ENCODE measurements at regions not wholly inside any gene's neighbourhood (a gene's known extent, or its start where the extent isn't known, plus 50 kb on each side); places are given as distances from the start of the nearest gene placed in this dataset.

- peak overlapping the region; percentile 40 to 61 for H3K4me3 ChIP-seq (ENCODE audit: low read depth in 1 of 2, low read length in 2 of 2)
- H3K27ac ChIP-seq (ENCODE audit: low read depth, low read length), result no peak overlapping the region
- H3K9me3 ChIP-seq (ENCODE audit: control insufficient read depth in 1 of 2, low read length in 2 of 2), result no peaks in the 10 kb centered on the region
- no peaks in the 10 kb centered on the region for H3K4me1 ChIP-seq (ENCODE audit: control insufficient read depth in 1 of 2, insufficient read depth in 2 of 2, low read length in 2 of 2)
- no peak overlapping the region for H3K9ac ChIP-seq (ENCODE audit: low read depth in 1 of 2, low read length in 2 of 2)
- H3K27me3 ChIP-seq (ENCODE audit: control insufficient read depth in 1 of 2, insufficient read depth in 2 of 2, low read length in 2 of 2), result no peaks in the 10 kb centered on the region
- H3K36me3 ChIP-seq (ENCODE audit: control insufficient read depth in 1 of 2, insufficient read depth in 2 of 2, low read length in 2 of 2), result no peaks in the 10 kb centered on the region
Observed at GRCh38 chr3:124467980-124468902, 262.0 kb upstream of the UMPS start.

DNA sequence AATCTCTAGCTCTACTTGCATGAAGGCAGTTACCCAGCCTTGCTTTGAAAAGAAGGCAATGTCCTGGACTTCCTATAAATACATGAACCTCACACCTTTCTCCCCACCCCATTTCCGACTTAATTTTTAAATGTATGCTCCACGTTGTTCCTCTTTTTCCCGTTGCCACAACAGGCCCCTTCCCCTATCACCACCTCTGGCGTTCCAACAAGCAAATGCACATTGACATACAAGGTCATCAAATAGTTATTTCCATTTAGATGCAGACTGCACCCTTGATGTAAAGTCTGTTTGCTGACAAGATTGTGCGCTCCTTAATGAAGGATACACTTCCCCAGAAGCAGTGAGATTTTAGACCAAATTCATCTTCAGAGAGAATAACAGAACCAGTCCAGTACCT, 260.7 kb upstream of the UMPS start:
- no peak overlapping the region for H3K9ac ChIP-seq (ENCODE audit: low read depth in 1 of 2, low read length in 2 of 2)
- H3K36me3 ChIP-seq (ENCODE audit: control insufficient read depth in 1 of 2, insufficient read depth in 2 of 2, low read length in 2 of 2), result no peaks in the 10 kb centered on the region
- H3K27me3 ChIP-seq (ENCODE audit: control insufficient read depth in 1 of 2, insufficient read depth in 2 of 2, low read length in 2 of 2), result no peaks in the 10 kb centered on the region
- no peak overlapping the region for H3K4me3 ChIP-seq (ENCODE audit: low read depth in 1 of 2, low read length in 2 of 2)
- no peaks in the 10 kb centered on the region for H3K4me1 ChIP-seq (ENCODE audit: control insufficient read depth in 1 of 2, insufficient read depth in 2 of 2, low read length in 2 of 2)
- H3K9me3 ChIP-seq (ENCODE audit: control insufficient read depth in 1 of 2, low read length in 2 of 2), result no peaks in the 10 kb centered on the region
- H3K27ac ChIP-seq (ENCODE audit: low read depth, low read length), result no peak overlapping the region

DNA sequence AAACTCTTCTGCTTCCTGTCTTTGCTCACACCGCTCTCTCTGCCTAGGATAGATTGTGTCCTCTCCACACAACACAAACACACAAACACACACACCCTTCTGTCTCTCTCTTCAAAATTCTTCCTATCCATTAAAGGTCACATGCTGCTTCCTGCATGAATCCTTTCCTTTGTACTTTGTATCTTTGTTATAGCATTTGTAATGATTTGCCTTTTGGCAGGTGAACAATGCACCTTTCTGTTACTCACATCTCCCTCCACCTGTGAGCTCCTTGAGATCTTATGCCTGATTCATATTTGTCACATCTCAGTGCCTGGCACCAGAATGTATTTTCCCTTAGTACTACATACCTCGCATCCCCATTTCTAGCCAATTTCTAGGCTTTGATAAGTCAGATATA, 251.4 kb upstream of the UMPS start:
- Histone ChIP-seq H3K4me3 (ENCODE audit: low read depth in 1 of 2, low read length in 2 of 2) (no peak overlapping the region), H3K27me3 (ENCODE audit: control insufficient read depth in 1 of 2, insufficient read depth in 2 of 2, low read length in 2 of 2) (no peaks in the 10 kb centered on the region), H3K4me1 (ENCODE audit: control insufficient read depth in 1 of 2, insufficient read depth in 2 of 2, low read length in 2 of 2) (no peaks in the 10 kb centered on the region), H3K9ac (ENCODE audit: low read depth in 1 of 2, low read length in 2 of 2) (no peak overlapping the region), H3K27ac (ENCODE audit: low read depth, low read length) (no peak overlapping the region), H3K9me3 (ENCODE audit: control insufficient read depth in 1 of 2, low read length in 2 of 2) (no peaks in the 10 kb centered on the region), H3K36me3 (ENCODE audit: control insufficient read depth in 1 of 2, insufficient read depth in 2 of 2, low read length in 2 of 2) (no peaks in the 10 kb centered on the region)

GRCh38 chr3:124483915-124484470, 246.3 kb upstream of the UMPS start:
- Histone ChIP-seq H3K9me3 (ENCODE audit: control insufficient read depth in 1 of 2, low read length in 2 of 2) (no peaks in the 10 kb centered on the region), H3K4me1 (ENCODE audit: control insufficient read depth in 1 of 2, insufficient read depth in 2 of 2, low read length in 2 of 2) (no peaks in the 10 kb centered on the region), H3K4me3 (ENCODE audit: low read depth in 1 of 2, low read length in 2 of 2) (no peak overlapping the region), H3K27me3 (ENCODE audit: control insufficient read depth in 1 of 2, insufficient read depth in 2 of 2, low read length in 2 of 2) (no peaks in the 10 kb centered on the region), H3K9ac (ENCODE audit: low read depth in 1 of 2, low read length in 2 of 2) (no peak overlapping the region), H3K36me3 (ENCODE audit: control insufficient read depth in 1 of 2, insufficient read depth in 2 of 2, low read length in 2 of 2) (no peaks in the 10 kb centered on the region), H3K27ac (ENCODE audit: low read depth, low read length) (no peak overlapping the region)

DNA sequence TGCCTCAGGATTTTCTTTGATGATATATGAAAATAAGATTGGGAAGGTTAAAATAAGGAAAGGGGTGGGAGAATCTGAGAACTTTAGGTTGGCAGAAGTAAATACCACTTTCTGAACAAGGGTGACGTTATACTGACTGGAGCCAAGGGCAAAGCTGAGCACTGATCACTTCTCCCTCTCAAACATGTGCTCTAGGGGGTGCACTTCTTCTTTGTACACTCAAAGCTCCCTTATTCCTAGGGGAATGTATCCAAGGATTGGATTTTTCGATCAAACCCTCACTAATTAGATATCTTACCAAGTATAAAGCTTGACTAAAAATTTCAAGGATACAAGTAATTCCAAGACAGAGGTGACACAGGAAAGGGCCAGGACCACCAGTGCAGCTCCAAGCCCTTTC, 243.9 kb upstream of the UMPS start:
- Histone ChIP-seq H3K27ac (ENCODE audit: low read depth, low read length) (no peak overlapping the region), H3K4me1 (ENCODE audit: control insufficient read depth in 1 of 2, insufficient read depth in 2 of 2, low read length in 2 of 2) (no peaks in the 10 kb centered on the region), H3K4me3 (ENCODE audit: low read depth in 1 of 2, low read length in 2 of 2) (no peak overlapping the region), H3K9me3 (ENCODE audit: control insufficient read depth in 1 of 2, low read length in 2 of 2) (no peaks in the 10 kb centered on the region), H3K9ac (ENCODE audit: low read depth in 1 of 2, low read length in 2 of 2) (no peak overlapping the region), H3K27me3 (ENCODE audit: control insufficient read depth in 1 of 2, insufficient read depth in 2 of 2, low read length in 2 of 2) (no peaks in the 10 kb centered on the region), H3K36me3 (ENCODE audit: control insufficient read depth in 1 of 2, insufficient read depth in 2 of 2, low read length in 2 of 2) (no peaks in the 10 kb centered on the region)

GRCh38 chr3:124489506-124489905, 240.7 kb upstream of the UMPS start:
- Histone ChIP-seq H3K27me3 (ENCODE audit: control insufficient read depth in 1 of 2, insufficient read depth in 2 of 2, low read length in 2 of 2) (no peaks in the 10 kb centered on the region), H3K27ac (ENCODE audit: low read depth, low read length) (no peak overlapping the region), H3K9ac (ENCODE audit: low read depth in 1 of 2, low read length in 2 of 2) (no peak overlapping the region), H3K4me1 (ENCODE audit: control insufficient read depth in 1 of 2, insufficient read depth in 2 of 2, low read length in 2 of 2) (no peaks in the 10 kb centered on the region), H3K4me3 (ENCODE audit: low read depth in 1 of 2, low read length in 2 of 2) (no peak overlapping the region), H3K9me3 (ENCODE audit: control insufficient read depth in 1 of 2, low read length in 2 of 2) (no peaks in the 10 kb centered on the region), H3K36me3 (ENCODE audit: control insufficient read depth in 1 of 2, insufficient read depth in 2 of 2, low read length in 2 of 2) (no peaks in the 10 kb centered on the region)

- Histone ChIP-seq H3K4me3 (ENCODE audit: low read depth in 1 of 2, low read length in 2 of 2) (no peak overlapping the region), H3K4me1 (ENCODE audit: control insufficient read depth in 1 of 2, insufficient read depth in 2 of 2, low read length in 2 of 2) (no peaks in the 10 kb centered on the region), H3K27ac (ENCODE audit: low read depth, low read length) (no peak overlapping the region), H3K9me3 (ENCODE audit: control insufficient read depth in 1 of 2, low read length in 2 of 2) (no peaks in the 10 kb centered on the region), H3K27me3 (ENCODE audit: control insufficient read depth in 1 of 2, insufficient read depth in 2 of 2, low read length in 2 of 2) (no peaks in the 10 kb centered on the region), H3K36me3 (ENCODE audit: control insufficient read depth in 1 of 2, insufficient read depth in 2 of 2, low read length in 2 of 2) (no peaks in the 10 kb centered on the region), H3K9ac (ENCODE audit: low read depth in 1 of 2, low read length in 2 of 2) (no peak overlapping the region)
Observed at GRCh38 chr3:124491098-124491497, 239.2 kb upstream of the UMPS start.

DNA sequence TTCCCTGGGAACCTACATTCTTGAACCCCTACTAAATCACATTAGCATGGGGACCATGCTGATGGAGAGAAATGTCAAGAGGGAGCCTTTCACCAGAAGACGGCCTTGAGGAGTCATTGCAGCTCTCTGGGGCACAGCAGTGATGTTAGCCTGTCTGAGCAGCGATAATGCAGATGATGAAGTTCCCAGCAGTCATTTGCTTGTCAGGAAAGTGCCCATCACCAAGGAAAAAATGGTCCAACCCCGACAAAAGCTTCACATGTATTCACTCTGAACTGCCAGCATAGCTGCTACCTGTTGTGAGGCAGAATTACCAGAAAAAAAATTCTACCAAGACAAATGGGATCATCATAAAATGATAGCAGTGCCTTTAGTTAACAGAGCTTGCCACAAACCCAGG, 238.4 kb upstream of the UMPS start:
- Histone ChIP-seq H3K27ac (ENCODE audit: low read depth, low read length) (no peak overlapping the region), H3K4me3 (ENCODE audit: low read depth in 1 of 2, low read length in 2 of 2) (no peak overlapping the region), H3K27me3 (ENCODE audit: control insufficient read depth in 1 of 2, insufficient read depth in 2 of 2, low read length in 2 of 2) (no peaks in the 10 kb centered on the region), H3K4me1 (ENCODE audit: control insufficient read depth in 1 of 2, insufficient read depth in 2 of 2, low read length in 2 of 2) (no peaks in the 10 kb centered on the region), H3K9ac (ENCODE audit: low read depth in 1 of 2, low read length in 2 of 2) (no peak overlapping the region), H3K9me3 (ENCODE audit: control insufficient read depth in 1 of 2, low read length in 2 of 2) (no peaks in the 10 kb centered on the region), H3K36me3 (ENCODE audit: control insufficient read depth in 1 of 2, insufficient read depth in 2 of 2, low read length in 2 of 2) (no peaks in the 10 kb centered on the region)

- Histone ChIP-seq H3K4me3 (ENCODE audit: low read depth in 1 of 2, low read length in 2 of 2) (no peak overlapping the region), H3K36me3 (ENCODE audit: control insufficient read depth in 1 of 2, insufficient read depth in 2 of 2, low read length in 2 of 2) (no peaks in the 10 kb centered on the region), H3K27ac (ENCODE audit: low read depth, low read length) (no peak overlapping the region), H3K9me3 (ENCODE audit: control insufficient read depth in 1 of 2, low read length in 2 of 2) (no peaks in the 10 kb centered on the region), H3K4me1 (ENCODE audit: control insufficient read depth in 1 of 2, insufficient read depth in 2 of 2, low read length in 2 of 2) (no peaks in the 10 kb centered on the region), H3K9ac (ENCODE audit: low read depth in 1 of 2, low read length in 2 of 2) (no peak overlapping the region), H3K27me3 (ENCODE audit: control insufficient read depth in 1 of 2, insufficient read depth in 2 of 2, low read length in 2 of 2) (no peaks in the 10 kb centered on the region)
Observed at GRCh38 chr3:124492824-124493223, 237.4 kb upstream of the UMPS start.

- no peaks in the 10 kb centered on the region for H3K36me3 ChIP-seq (ENCODE audit: control insufficient read depth in 1 of 2, insufficient read depth in 2 of 2, low read length in 2 of 2)
Observed at GRCh38 chr3:124496061-124496460, 234.2 kb upstream of the UMPS start.

More at GRCh38 chr3:124496061-124496460, 234.2 kb upstream of the UMPS start:
- no peak overlapping the region for H3K4me3 ChIP-seq (ENCODE audit: low read depth in 1 of 2, low read length in 2 of 2)
- H3K27ac ChIP-seq (ENCODE audit: low read depth, low read length), result no peak overlapping the region
- H3K9ac ChIP-seq (ENCODE audit: low read depth in 1 of 2, low read length in 2 of 2), result no peak overlapping the region
- H3K27me3 ChIP-seq (ENCODE audit: control insufficient read depth in 1 of 2, insufficient read depth in 2 of 2, low read length in 2 of 2), result peaks cover 0 to 3% of the 10 kb centered on the region in 2 donors
- H3K9me3 ChIP-seq (ENCODE audit: control insufficient read depth in 1 of 2, low read length in 2 of 2), result no peaks in the 10 kb centered on the region
- no peaks in the 10 kb centered on the region for H3K4me1 ChIP-seq (ENCODE audit: control insufficient read depth in 1 of 2, insufficient read depth in 2 of 2, low read length in 2 of 2)

Data from duodenal mucosa (tissue), 2 donors.